AG08395 (cell line): ENCODE measurements at regions not wholly inside any gene's neighbourhood (a gene's known extent, or its start where the extent isn't known, plus 50 kb on each side); places are given as distances from the start of the nearest gene placed in this dataset.
"Not testable (repeated sequence)": the region's sequence is repeated elsewhere in the genome, so short reads cannot be mapped to it uniquely, and the experiment has no call there.

Experiments
- DNase-seq: peaks from one replicate; pipeline ENCODE4 v3.0.0; 2012; ENCODE audit warnings: mixed read lengths, low spot score

GRCh38 chr3:1456781-1457311 lies 364.0 kb downstream of the CNTN6 start:
- DNase-seq: no peak

DNA sequence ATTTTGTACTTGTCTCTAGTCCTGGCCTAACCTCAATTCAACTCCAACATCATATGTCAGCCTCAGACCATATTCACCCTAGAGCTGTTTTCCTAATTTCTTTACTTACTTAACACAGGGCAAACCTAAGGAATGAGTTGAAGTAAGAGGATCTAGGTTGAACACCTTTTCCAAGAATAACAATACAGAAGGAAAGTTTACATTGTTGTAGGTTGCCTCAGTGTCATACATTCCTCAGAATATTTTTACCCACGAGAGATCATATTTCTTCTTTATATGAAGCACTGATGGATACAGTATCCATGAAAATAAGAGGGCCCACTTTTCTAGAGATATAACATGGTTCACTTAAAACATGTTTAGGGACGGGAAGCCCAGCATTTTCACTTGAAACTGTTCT lies 369.5 kb downstream of the CNTN6 start:
- DNase-seq: no peak

DNA sequence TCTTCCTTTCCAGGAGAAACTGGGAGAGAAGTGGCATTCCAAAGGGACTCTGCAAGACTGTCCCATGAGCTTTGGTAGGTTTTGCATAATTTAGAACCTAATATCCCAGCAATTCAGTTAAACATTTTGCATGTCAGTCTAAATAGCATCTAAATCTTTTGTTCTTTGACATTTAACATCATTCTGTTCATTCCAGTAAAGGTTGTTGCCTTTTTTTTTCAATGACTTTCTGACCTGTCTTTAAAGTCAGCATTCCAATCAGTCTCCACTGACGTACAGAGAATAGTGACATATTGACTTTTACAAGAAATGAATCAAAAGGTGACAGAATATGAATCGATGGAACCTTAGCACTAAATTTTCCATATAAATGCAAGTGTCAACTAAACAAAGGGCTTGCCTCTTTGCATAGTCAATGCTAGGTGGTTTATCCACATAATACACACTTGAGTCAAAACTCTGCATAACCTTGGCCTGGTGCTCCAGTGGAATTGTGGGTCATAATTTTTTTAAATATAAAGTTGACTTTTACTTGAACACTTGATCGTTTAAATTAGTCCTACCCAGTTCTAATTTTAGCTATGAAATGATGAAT lies 370.1 kb downstream of the CNTN6 start:
- no peak for DNase-seq

DNA sequence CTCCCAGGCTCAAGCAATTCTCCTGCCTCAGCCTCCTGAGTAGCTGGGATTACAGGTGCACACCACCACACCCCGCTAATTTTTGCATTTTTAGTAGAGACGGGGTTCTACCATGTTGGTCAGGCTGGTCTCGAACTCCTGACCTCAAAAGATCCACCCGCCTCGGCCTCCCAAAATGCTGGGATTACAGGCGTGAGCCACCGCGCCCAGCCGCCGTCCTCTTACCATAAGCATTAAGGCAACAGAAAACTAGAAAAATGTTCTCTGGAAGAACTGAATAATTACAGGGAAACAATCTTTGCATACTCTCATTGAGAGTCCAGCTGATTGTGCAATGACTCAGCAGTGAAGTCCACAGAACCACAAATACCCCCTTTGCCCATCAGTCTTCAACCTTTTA lies 372.3 kb downstream of the CNTN6 start:
- not testable (repeated sequence) for DNase-seq

GRCh38 chr3:1468145-1468544 lies 375.3 kb downstream of the CNTN6 start:
- no peak for DNase-seq

GRCh38 chr3:1469248-1469647 lies 376.4 kb downstream of the CNTN6 start:
- DNase-seq: no peak

- DNase-seq: no peak
Measured at GRCh38 chr3:1469687-1470086, 376.9 kb downstream of the CNTN6 start.

DNA sequence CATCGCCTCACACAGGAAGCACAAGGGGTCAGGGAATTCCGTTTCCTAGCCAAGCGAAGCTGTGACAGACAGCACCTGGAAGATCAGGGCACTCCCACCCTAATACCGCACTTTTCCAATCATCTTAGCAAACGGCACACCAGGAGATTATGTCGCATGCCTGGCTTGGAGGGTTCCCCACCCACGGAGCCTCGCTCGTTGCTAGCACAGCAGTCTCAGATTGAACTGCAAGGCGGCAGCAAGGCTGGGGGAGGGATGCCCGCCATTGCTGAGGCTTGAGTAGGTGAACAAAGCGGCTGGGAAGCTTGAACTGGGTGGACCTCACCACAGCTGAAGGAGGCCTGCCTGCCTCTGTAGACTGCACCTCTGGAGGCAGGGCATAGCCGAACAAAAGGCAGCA lies 384.8 kb downstream of the CNTN6 start:
- DNase-seq: no peak

DNA sequence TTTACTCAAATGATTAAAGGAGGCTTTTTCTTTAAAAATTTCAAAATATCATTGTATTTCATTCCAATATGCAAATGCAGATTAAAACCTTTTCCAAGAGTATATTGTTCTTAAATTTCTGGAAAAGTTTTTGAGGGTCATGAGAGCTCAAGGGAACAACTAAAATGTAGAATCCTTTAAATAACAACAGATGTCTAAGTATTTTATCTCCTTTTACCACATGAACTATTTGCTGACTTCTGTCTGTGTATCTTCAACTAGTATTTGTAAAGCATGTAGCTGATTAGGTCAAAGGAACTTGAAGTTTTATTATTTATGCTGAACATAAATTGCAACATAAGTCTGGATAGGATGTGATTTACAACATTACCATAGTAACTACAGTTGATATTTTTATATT lies 402.6 kb downstream of the CNTN6 start:
- no peak for DNase-seq

DNA sequence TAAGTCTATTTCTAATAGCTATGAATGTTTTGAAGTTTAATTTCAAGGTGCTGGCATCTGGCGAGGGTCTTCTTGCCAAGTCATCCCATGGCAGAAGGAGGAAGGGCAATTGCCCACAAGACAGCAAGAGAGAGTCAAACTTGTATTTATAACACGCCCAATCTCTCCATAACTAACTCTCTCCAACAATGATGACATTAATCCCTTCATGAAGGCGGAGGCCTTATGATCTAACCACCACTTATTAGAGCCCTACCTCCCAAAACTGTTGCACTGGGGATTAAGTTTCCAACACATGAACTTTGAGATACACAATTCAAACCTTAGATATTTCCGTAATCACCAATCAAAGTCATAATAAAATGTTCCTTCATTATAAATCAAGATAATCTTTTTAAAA lies 406.9 kb downstream of the CNTN6 start:
- DNase-seq: no peak

GRCh38 chr3:1501406-1502115 lies 408.7 kb downstream of the CNTN6 start:
- DNase-seq: no peak

DNA sequence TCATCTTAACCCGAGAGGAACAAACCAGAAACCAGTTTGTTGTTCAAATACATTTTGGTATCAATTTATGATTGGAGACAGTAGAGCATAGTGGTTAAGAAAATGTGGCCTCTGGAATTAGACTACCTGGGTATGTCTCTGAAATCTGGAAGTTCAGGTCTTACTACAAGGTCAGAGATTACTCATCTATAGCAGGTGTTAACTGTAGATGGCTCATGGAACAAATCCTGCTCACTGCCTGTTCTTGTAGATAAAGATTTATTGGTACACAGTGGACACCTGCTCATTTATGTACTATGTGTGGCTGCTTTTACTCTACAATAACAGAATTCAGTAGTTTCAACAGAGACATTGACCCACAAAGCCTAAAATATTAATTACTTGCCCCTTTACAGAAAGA lies 413.3 kb downstream of the CNTN6 start:
- DNase-seq: no peak

DNA sequence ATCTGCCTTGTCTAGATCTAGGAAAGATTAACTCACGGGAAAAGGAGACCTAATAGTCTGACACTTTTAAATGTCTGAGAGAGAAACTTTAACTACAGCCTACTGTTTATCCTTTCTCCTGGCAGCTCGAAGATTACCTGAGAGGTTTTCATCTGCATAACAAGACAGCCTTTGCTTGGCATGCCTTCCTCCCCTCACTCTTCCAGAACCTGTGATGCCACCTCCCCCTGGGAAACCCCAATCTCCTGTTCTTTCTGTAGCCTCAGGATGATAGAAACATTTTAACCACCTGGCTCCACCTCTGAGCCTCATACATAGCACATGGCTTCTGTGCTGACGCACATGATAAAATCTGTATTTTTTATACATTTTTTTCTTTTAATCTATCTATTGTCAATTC lies 420.8 kb downstream of the CNTN6 start:
- no peak for DNase-seq

- DNase-seq: no peak
Measured at GRCh38 chr3:1515882-1516281, 423.1 kb downstream of the CNTN6 start.

DNA sequence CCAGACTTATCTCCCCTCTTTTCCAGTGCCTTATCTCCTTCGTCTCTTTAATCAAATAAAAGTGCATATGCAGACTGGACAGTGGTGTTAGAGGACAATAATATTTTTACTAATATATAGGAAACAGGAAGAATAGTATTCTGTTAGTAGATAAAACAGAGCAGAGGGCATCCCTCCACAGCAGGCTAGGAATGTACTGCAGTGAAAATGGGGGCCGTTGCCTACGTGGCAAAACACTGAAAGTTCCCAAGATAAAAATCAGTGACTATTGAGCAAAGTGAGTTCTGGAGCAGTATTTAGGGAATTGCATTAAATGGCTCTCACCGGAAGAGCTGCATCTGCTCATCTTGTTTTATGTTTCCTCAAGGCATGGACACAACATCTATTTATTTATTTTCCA lies 435.0 kb downstream of the CNTN6 start:
- no peak for DNase-seq

DNA sequence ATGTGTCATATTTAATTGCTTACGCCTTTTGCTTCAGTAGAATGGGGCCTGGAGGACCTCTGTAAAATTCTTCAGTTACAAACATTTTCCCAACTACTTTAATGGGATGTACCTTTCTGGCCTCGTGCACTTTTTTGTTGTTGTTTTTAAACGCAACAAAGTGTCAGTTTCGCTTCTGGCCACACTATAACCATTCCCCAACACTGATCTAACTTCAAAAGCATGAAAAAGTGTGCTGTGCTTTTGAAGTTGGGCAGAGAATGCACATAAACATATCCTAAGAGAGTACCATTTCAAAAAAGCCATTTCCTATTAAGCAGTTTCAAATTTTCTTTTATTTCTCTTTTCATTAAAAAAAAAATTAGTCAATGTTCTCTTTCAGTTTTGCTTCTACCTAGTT lies 435.8 kb downstream of the CNTN6 start:
- DNase-seq: no peak

DNA sequence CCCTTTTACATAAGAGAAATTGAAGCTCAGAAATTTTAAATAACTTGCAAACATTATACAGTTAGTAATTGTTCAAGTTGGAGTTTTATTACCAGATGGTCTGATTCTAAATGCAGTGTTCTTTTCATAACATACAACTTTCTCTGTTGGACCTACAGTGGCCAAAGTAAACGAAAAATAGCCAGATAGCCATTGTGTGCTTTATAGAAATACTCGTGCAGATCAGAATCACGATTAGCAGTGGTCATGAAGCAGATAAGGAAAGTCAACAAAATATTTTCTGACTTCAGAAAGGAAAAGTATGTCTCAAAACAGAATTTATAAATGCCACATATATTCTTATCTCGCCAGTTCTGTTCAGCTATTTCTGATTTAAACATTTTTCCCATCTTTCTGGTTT lies 436.9 kb downstream of the CNTN6 start:
- DNase-seq: no peak

GRCh38 chr3:1531981-1532380 lies 439.2 kb downstream of the CNTN6 start:
- DNase-seq: no peak

DNA sequence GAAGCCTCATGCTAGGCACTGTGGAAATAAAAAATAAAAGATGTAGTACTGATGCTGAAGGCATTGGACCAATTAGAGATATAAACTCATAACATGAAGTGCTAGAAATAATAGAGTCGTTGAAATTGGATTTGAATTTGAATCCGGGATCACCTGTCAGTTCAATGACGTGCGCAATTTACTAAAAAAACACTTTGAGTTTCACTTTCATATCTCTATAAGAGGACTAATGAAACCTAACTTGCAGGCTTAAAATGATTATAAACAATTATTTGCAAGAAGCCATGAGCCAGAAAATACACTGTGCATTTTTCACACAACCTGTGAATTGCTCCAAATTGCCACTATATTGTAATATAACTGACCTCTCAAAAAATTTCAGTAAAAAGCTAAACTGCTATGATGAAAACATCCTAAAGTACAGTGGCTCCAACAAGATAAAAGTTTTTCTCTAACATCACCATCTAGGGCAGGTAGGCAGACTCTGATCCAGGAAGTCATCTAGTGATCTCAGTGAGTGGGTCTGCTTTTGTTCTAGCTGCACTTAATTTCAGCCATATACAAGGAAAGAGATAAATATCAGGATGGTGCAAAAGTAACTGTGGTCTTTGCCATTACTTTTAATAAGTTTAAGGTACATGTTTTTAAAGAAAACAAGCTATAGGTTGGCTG lies 440.2 kb downstream of the CNTN6 start:
- no peak for DNase-seq

GRCh38 chr3:1533763-1534162 lies 440.9 kb downstream of the CNTN6 start:
- no peak for DNase-seq

- DNase-seq: no peak
Measured at GRCh38 chr3:1534252-1534651, 441.4 kb downstream of the CNTN6 start.

DNA sequence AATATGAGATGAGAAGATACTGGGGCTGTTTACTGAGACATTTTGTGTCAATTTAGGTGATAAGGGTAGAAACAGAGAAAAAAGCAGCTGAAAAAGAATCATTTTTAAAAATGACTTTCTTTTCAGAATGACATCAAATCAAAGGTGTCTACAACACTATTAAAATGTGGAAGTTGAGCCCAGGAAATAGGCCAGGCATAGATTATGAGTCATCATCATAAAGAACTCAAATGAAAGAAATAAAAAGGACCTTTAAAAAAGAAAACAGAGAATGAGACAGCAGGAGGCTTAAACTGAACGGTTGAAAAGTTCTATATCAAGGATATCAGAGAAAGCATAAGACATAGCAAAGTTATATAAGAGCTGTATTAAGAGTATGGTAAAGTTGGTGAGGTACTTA lies 442.5 kb downstream of the CNTN6 start:
- DNase-seq: no peak

- no peak for DNase-seq
Measured at GRCh38 chr3:1540686-1541085, 447.9 kb downstream of the CNTN6 start.
